Cardiac fibroblast (primary cell): ENCODE measurements at regions not wholly inside any gene's neighbourhood (a gene's known extent, or its start where the extent isn't known, plus 50 kb on each side); places are given as distances from the start of the nearest gene placed in this dataset.
"Not testable (repeated sequence)": the region's sequence is repeated elsewhere in the genome, so short reads cannot be mapped to it uniquely, and the experiment has no call there.

Experiments used
- DNase-seq, 2 donors: peaks; one replicate each; pipeline versions ENCODE4 v3.0.0 to v3.0.0-alpha.2; 2010; ENCODE audit warnings: low read depth in 2 of 2
- H3K4me3 ChIP-seq, 2 donors: replicated peaks in 1 of 2; 1 replicate in 1 of 2; 2 replicates in 1 of 2; pipeline ENCODE4 v1.5.1; 2011; ENCODE audit warnings: low read depth in 2 of 2, low read length in 2 of 2, mild to moderate bottlenecking in 2 of 2, moderate library complexity in 1 of 2
- TF ChIP-seq, protein P1 (sequence below): IDR thresholded peaks from one replicate; pipeline ENCODE4 v1.5.1; 2011; ENCODE audit warnings: low read depth, mild to moderate bottlenecking, low read length, inconsistent platforms

DNA sequence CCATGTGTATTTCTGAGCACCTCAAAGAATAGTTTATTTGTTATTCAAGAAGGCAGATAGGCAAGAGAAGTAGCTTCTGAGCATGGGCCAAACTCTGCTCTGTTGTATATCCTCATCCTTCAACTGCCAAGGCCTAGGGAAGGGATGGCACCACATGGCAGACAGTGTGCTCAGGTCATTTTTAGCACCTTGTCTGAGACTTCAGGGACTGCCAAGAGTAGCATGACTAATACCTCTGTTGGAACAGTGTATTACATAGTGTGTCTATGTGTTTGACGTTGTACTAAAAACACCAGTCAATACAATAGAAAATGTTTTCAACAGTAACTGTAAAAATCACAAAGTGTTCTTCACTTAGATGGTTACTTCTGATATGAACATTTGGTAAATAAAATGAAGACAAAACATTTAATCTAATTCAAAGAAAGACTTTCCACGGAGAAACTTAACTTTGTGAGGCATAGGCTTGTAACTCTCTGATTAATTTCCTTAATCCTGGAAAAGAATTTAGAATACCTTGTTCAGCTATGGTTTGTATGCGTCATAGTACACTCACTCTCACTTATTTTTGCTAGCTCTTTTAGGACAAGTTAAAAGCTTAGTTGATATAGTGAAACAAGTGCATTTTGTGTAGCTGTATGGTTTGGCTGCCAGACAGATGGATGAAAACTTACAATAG lies 318.4 kb upstream of the RIOK2 start:
- TF ChIP-seq, protein P1, sequence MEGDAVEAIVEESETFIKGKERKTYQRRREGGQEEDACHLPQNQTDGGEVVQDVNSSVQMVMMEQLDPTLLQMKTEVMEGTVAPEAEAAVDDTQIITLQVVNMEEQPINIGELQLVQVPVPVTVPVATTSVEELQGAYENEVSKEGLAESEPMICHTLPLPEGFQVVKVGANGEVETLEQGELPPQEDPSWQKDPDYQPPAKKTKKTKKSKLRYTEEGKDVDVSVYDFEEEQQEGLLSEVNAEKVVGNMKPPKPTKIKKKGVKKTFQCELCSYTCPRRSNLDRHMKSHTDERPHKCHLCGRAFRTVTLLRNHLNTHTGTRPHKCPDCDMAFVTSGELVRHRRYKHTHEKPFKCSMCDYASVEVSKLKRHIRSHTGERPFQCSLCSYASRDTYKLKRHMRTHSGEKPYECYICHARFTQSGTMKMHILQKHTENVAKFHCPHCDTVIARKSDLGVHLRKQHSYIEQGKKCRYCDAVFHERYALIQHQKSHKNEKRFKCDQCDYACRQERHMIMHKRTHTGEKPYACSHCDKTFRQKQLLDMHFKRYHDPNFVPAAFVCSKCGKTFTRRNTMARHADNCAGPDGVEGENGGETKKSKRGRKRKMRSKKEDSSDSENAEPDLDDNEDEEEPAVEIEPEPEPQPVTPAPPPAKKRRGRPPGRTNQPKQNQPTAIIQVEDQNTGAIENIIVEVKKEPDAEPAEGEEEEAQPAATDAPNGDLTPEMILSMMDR, result no peak
- H3K4me3 ChIP-seq, result no peak overlapping the region
- peak in 1 of 2 donors; percentile 58 for DNase-seq

DNA sequence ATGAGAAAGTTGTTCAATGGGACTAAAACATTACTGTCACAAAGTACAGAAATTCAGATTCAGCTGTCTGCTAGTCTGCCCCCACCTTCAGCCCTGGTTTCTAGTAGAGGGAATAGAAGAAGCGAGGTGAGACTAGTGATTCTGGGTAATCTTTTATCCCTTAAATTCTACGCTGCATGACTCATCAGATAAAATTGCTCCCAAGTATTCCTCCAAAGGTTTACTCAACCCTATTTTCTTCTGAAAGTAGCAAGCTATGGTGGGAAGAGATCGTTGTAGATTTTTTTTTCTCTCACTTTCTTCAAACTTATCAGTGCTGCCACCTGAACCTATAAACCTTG lies 318.9 kb upstream of the RIOK2 start:
- TF ChIP-seq, protein P1, result no peak
- no peak overlapping the region for H3K4me3 ChIP-seq
- DNase-seq, result peak in 1 of 2 donors; percentile 44

DNA sequence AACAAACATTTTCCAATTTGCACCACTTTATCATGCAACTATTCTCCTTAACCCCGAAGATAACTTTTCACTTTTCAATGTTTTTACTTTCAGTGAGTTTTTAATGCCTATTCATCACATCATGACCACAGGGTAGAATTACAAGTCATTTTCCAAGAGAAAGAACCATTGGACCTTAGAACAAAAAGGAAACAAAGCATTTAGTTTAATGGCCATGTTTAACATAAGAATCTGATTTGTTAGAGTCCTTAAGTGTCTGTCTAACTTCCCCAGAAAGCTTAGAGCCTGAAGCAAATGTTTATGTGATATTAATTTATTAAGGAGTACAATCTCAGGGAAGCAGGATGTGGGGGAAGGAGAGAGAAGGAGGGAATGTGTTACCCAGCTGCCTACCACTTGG lies 325.8 kb upstream of the RIOK2 start:
- TF ChIP-seq, protein P1, result no peak
- DNase-seq, result no peak
- no peak overlapping the region for H3K4me3 ChIP-seq

DNA sequence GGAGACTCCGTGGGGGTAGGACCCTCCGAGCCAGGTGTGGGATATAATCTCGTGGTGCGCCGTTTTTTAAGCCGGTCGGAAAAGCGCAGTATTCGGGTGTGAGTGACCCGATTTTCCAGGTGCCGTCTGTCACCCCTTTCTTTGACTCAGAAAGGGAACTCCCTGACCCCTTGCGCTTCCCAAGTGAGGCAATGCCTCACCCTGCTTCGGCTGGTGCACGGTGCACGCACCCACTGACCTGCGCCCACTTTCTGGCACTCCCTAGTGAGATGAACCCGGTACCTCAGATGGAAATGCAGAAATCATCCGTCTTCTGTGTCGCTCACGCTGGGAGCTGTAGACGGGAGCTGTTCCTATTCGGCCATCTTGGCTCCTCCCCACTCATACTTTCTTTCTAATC lies 336.5 kb upstream of the RIOK2 start:
- not testable (repeated sequence) for DNase-seq, H3K4me3 ChIP-seq

DNA sequence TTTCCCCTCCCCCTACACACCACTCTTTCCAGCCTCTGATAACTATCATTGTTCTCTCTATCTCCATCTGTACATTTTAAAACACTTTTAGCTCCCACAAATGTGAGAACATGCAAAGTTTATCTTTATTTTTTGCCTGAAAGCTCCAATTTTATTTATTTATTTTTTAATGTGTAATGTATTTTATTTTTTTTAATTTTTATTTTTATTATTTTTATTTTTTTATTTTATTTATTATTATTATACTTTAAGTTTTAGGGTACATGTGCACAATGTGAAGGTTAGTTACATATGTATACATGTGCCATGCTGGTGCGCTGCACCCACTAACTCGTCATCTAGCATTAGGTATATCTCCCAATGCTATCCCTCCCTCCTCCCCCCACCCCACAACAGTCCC lies 340.3 kb upstream of the RIOK2 start:
- not testable (repeated sequence) for DNase-seq, H3K4me3 ChIP-seq

DNA sequence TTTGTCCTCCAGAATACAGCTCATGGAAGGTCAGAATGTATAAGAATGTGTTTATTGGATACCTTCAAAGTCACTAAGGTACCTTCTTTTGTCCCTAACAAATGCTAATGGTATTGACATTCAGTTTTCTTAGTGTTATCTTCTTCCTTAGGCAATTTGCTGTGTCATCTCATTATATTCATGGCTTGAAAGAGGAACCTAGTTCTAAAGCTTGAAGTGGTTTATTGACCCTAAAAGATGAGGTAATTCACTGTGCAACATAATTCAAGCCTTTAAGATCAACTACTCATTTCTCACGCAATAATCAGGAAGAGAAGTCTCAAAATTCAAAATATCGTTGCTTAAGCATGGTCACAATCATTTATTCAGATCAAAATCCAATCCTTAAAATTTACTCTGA lies 342.7 kb upstream of the RIOK2 start:
- no peak overlapping the region for H3K4me3 ChIP-seq
- DNase-seq, result no peak
- TF ChIP-seq, protein P1, result no peak

DNA sequence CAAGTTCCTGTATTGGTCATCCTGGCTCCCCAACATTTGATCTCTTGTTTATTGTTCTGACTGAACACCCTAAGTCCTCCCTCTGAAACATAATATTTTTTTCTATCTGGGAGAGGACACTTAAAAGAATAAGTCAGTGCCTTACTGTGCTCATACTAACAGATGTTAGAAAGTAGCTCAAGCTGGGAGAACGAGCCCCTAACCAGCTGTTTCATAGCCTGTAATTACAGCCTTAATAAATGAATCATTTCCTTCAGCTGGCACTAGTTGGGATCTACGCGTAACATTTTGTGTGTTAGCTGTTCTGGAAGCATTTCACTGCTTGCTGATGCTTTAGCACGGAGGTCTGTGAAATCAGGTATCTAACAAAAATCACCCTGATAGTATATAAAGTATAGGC lies 345.9 kb upstream of the RIOK2 start:
- peak; percentile 58 to 86 for DNase-seq
- TF ChIP-seq, protein P1, result no peak
- no peak overlapping the region for H3K4me3 ChIP-seq

DNA sequence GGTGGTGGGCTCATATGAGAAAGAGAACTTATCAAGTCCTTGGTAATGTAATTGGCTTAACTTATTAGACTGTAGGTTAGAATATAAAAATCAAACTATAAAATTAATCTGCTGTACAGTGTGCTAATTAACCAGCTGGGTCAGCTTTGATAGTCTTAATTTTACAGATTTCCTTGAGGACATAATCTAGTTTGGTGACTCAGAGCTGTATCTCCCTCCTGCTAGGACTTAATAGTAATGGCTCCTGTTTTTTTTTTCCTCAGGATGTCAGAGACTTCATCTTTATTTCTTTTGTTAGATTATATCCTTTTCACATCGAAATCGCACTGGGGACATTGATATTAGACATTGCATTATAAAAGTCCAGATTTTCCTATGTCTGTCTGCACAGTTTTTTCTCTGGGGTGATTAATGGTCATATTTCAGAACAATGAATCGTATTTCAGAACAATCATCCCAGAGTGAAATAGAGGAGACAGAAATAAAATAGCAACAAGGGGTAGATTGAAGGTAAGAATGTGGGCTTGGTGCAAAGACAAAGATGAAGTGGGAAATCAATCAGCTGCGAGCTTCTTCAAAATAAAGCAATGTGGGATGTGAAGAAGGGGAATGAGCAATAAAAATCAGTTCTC lies 346.4 kb upstream of the RIOK2 start:
- H3K4me3 ChIP-seq, result no peak overlapping the region
- DNase-seq, result peak in 1 of 2 donors; percentile 32
- TF ChIP-seq, protein P1, result no peak
